Esophagus (tissue), 2 donors: ENCODE measurements at regions not wholly inside any gene's neighbourhood (a gene's known extent, or its start where the extent isn't known, plus 50 kb on each side); places are given as distances from the start of the nearest gene placed in this dataset.

Experiments
- H3K27ac ChIP-seq, 2 donors: one replicate each; pipeline ENCODE4 v1.5.1; 2013; ENCODE audit warnings: low read depth in 2 of 2, mild to moderate bottlenecking in 2 of 2, inconsistent platforms in 1 of 2, low read length in 1 of 2, moderate library complexity in 1 of 2
- H3K27me3 ChIP-seq, 2 donors: one replicate each; pipeline ENCODE4 v1.6.1; 2013; ENCODE audit warnings: low read length in 2 of 2, control low read depth in 1 of 2, mild to moderate bottlenecking in 1 of 2; ENCODE audit not compliant: insufficient read depth in 2 of 2, control insufficient read depth in 1 of 2
- H3K36me3 ChIP-seq, 2 donors: one replicate each; pipeline ENCODE4 v1.6.1; 2013; ENCODE audit warnings: low read length in 1 of 2; ENCODE audit not compliant: control insufficient read depth in 2 of 2, insufficient read depth in 2 of 2
- H3K4me1 ChIP-seq, 2 donors: one replicate each; pipeline ENCODE4 v1.6.1; 2013; ENCODE audit warnings: low read length in 1 of 2; ENCODE audit not compliant: control insufficient read depth in 2 of 2, insufficient read depth in 2 of 2
- H3K4me3 ChIP-seq, 2 donors: one replicate each; pipeline ENCODE4 v1.5.1; 2013; ENCODE audit warnings: low read length in 2 of 2, mild to moderate bottlenecking in 2 of 2, low read depth in 1 of 2, moderate library complexity in 1 of 2
- H3K9me3 ChIP-seq, 2 donors: one replicate each; pipeline ENCODE4 v1.6.1; 2013; ENCODE audit warnings: mild to moderate bottlenecking in 2 of 2, low read depth in 1 of 2, low read length in 1 of 2, moderate library complexity in 1 of 2; ENCODE audit not compliant: control insufficient read depth in 2 of 2, insufficient read depth in 1 of 2
- WGBS, 2 donors: extraction: QIAGEN DNeasy Blood & Tissue Kit; methylation state at CpG; one replicate each; pipeline ENCODE4 v1.1.7; 2013; 5-methylcytosine and 5-hydroxymethylcytosine counted together
- donor health status: healthy with polysubstance abuse.
- donor health status: Bipolar disorder and iron deficiency.

DNA sequence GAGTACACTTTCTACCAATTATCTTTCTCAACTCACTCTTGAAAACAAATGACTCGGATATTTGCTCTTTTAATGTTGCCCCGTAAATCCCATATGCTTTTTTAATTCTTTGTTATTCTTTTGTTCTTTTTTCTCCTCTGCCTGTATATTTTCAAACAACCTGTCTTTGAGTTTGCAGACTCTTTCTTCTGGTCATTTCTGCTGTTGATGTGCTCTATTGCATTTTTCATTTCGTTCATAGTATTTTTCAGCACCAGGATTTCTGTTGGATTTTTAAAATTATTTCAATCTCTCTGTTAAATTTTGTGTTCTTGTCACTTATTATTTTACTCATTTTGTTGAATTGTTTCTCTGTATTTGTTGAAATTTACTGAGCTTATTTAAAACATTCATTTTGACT lies 146.8 kb upstream of the B3GALT2 start:
- 91 to 95% methylated on average over 3 of the region's 3 CpGs for WGBS, 2 donors
- Histone ChIP-seq H3K27me3 (no peaks in the 10 kb centered on the region), H3K9me3 (peaks cover 0 to 3% of the 10 kb centered on the region in 2 donors), H3K4me3 (no peak overlapping the region), H3K36me3 (no peaks in the 10 kb centered on the region), H3K4me1 (no peaks in the 10 kb centered on the region), H3K27ac (no peak overlapping the region)

GRCh38 chr1:193326296-193326695 lies 139.9 kb upstream of the B3GALT2 start:
- 91 to 97% methylated on average over 1 of the region's 1 CpG for WGBS, 2 donors
- Histone ChIP-seq H3K9me3 (peaks cover 0 to 3% of the 10 kb centered on the region in 2 donors), H3K27ac (no peak overlapping the region), H3K36me3 (no peaks in the 10 kb centered on the region), H3K4me1 (no peaks in the 10 kb centered on the region), H3K4me3 (no peak overlapping the region), H3K27me3 (no peaks in the 10 kb centered on the region)

DNA sequence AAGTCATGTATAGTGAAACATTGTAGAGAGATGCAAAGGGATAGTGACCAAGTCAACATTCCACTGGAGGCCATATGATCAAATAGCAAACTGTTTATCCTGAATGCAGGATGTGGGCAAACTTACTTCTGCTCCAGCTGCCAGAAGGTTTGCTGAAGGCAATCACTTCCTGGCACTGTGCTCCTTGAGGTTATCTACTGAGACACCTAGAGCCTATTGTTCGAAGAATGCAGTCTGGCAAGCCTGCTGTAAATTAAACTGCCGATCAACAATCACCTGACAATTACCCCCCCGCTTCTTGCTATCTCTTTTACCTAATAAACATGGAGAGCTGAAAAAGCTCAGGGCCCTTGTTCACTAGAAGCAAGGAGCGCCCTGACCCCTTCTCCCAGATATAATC lies 139.4 kb upstream of the B3GALT2 start:
- Histone ChIP-seq H3K36me3 (no peaks in the 10 kb centered on the region), H3K27ac (no peak overlapping the region), H3K4me1 (no peaks in the 10 kb centered on the region), H3K27me3 (no peaks in the 10 kb centered on the region), H3K4me3 (no peak overlapping the region), H3K9me3 (peaks cover 0 to 3% of the 10 kb centered on the region in 2 donors)
- 88 to 94% methylated on average over 4 of the region's 4 CpGs for WGBS, 2 donors

GRCh38 chr1:193325042-193325441 lies 138.6 kb upstream of the B3GALT2 start:
- WGBS, 2 donors = 85 to 86% methylated on average over 1 of the region's 1 CpG
- H3K36me3 ChIP-seq = no peaks in the 10 kb centered on the region

GRCh38 chr1:193322211-193322610 lies 135.8 kb upstream of the B3GALT2 start:
- Histone ChIP-seq H3K9me3 (no peaks in the 10 kb centered on the region), H3K4me3 (no peak overlapping the region), H3K27me3 (no peaks in the 10 kb centered on the region), H3K4me1 (no peaks in the 10 kb centered on the region), H3K36me3 (no peaks in the 10 kb centered on the region), H3K27ac (no peak overlapping the region)
- 71 to 88% methylated on average over 2 of the region's 2 CpGs for WGBS, 2 donors

More at GRCh38 chr1:193325042-193325441, 138.6 kb upstream of the B3GALT2 start:
- Histone ChIP-seq H3K4me3 (no peak overlapping the region), H3K27ac (no peak overlapping the region), H3K4me1 (no peaks in the 10 kb centered on the region), H3K9me3 (peaks cover 0 to 3% of the 10 kb centered on the region in 2 donors), H3K27me3 (no peaks in the 10 kb centered on the region)

GRCh38 chr1:193321242-193321840 lies 134.9 kb upstream of the B3GALT2 start:
- H3K9me3 ChIP-seq = no peaks in the 10 kb centered on the region
- WGBS, 2 donors = 94 to 96% methylated on average over 2 of the region's 2 CpGs
- H3K4me1 ChIP-seq = no peaks in the 10 kb centered on the region
- H3K27ac ChIP-seq = no peak overlapping the region
- no peaks in the 10 kb centered on the region for H3K27me3 ChIP-seq
- no peak overlapping the region for H3K4me3 ChIP-seq
- no peaks in the 10 kb centered on the region for H3K36me3 ChIP-seq

DNA sequence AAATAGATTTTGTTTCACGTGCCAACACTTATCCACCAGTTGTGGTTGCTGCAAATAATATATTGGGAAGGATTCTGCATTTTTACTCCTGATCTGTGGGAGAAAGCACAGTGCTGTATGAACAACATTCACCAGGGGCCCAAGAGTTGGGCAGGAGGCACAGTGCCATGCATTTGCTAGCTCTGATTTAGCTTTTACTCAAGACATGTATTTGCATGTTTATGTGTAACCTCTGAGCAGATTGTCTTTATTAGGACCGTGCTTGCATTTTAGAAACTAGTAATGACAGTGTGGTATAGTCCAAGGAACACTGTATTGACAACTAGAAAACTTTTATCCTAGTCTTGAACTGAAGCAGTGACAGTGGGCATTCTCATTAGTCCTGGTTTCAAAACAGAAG lies 133.9 kb upstream of the B3GALT2 start:
- Histone ChIP-seq H3K36me3 (no peaks in the 10 kb centered on the region), H3K9me3 (no peaks in the 10 kb centered on the region), H3K4me3 (no peak overlapping the region), H3K27me3 (no peaks in the 10 kb centered on the region), H3K27ac (no peak overlapping the region), H3K4me1 (no peaks in the 10 kb centered on the region)
- WGBS, 2 donors = 57 to 67% methylated on average over 2 of the region's 2 CpGs

DNA sequence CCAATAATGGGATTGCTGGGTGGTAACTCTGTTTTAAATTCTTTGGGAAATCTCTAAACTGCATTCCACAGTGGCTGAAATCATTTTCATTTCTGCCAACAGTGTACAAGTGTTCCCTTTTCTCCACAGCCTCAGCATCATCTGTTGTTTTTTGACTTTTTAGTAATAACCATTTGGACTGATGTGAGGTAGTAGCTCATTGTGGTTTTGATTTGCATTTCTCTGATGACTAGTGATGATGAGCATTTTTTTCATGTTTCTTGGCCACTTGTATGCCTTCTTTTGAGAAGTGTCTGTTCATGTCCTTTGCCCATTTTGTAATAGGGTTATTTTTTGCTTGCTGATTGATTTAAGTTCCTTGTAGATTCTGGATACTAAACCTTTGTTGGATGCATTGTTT lies 131.9 kb upstream of the B3GALT2 start:
- no peak overlapping the region for H3K4me3 ChIP-seq

GRCh38 chr1:193313354-193314140 lies 127.1 kb upstream of the B3GALT2 start:
- Histone ChIP-seq H3K27me3 (no peaks in the 10 kb centered on the region), H3K27ac (no peak overlapping the region), H3K4me3 (no peak overlapping the region), H3K36me3 (no peaks in the 10 kb centered on the region), H3K9me3 (no peaks in the 10 kb centered on the region), H3K4me1 (no peaks in the 10 kb centered on the region)
- WGBS, 2 donors = 62 to 73% methylated on average over 15 of the region's 15 CpGs

More for the DNA sequence above, 131.9 kb upstream of the B3GALT2 start:
- Histone ChIP-seq H3K9me3 (no peaks in the 10 kb centered on the region), H3K4me1 (no peaks in the 10 kb centered on the region), H3K27me3 (no peaks in the 10 kb centered on the region), H3K36me3 (no peaks in the 10 kb centered on the region), H3K27ac (no peak overlapping the region)

GRCh38 chr1:193312432-193312831 lies 126.0 kb upstream of the B3GALT2 start:
- 88 to 90% methylated on average over 4 of the region's 4 CpGs for WGBS, 2 donors
- H3K4me1 ChIP-seq = no peaks in the 10 kb centered on the region
- no peak overlapping the region for H3K27ac ChIP-seq

More at GRCh38 chr1:193312432-193312831, 126.0 kb upstream of the B3GALT2 start:
- no peaks in the 10 kb centered on the region for H3K27me3 ChIP-seq
- no peaks in the 10 kb centered on the region for H3K9me3 ChIP-seq
- no peaks in the 10 kb centered on the region for H3K36me3 ChIP-seq
- no peak overlapping the region for H3K4me3 ChIP-seq
